Right atrium auricular region (tissue), 2 donors: ENCODE measurements at regions not wholly inside any gene's neighbourhood (a gene's known extent, or its start where the extent isn't known, plus 50 kb on each side); places are given as distances from the start of the nearest gene placed in this dataset.

Experiments
- DNase-seq: peaks from one replicate; pipeline ENCODE4 v3.0.0-alpha.2; 2019; ENCODE audit warnings: low spot score
- H3K27ac ChIP-seq, 2 donors: fragments of 200-600 bp; sonication (generic); 1 replicate in 1 of 2; 2 replicates in 1 of 2; pipeline ENCODE4 v1.5.1; 2016 to 2019
- H3K27me3 ChIP-seq, 2 donors: fragments of 200-600 bp; sonication (generic); one replicate each; pipeline versions ENCODE4 v1.5.1 to v1.6.0; 2017 to 2019
- H3K36me3 ChIP-seq: fragments of 200-600 bp; sonication (generic); one replicate; pipeline ENCODE4 v1.5.1; 2016
- H3K4me1 ChIP-seq, 2 donors: fragments of 200-600 bp; sonication (generic); one replicate each; pipeline versions ENCODE4 v1.5.1 to v1.6.0; 2017 to 2019
- H3K4me3 ChIP-seq, 2 donors: fragments of 200-600 bp; sonication (generic); 1 replicate in 1 of 2; 2 replicates in 1 of 2; pipeline ENCODE4 v1.5.1; 2017 to 2019; ENCODE audit warnings: mild to moderate bottlenecking in 1 of 2, moderate library complexity in 1 of 2
- H3K9me3 ChIP-seq, 2 donors: fragments of 200-600 bp; sonication (generic); one replicate each; pipeline ENCODE4 v1.5.1; 2019
- TF ChIP-seq, protein P1 (sequence below), 2 donors: fragments of 200-600 bp; sonication (generic); IDR thresholded peaks; one replicate each; pipeline ENCODE4 v1.5.1; 2019; ENCODE audit warnings: antibody characterized with exemption in 2 of 2

GRCh38 chr4:23298371-23298770 lies 591.5 kb downstream of the PPARGC1A start:
- DNase-seq = no peak
- H3K4me1 ChIP-seq = no peaks in the 10 kb centered on the region
- H3K27me3 ChIP-seq = no peaks in the 10 kb centered on the region
- TF ChIP-seq, protein P1, sequence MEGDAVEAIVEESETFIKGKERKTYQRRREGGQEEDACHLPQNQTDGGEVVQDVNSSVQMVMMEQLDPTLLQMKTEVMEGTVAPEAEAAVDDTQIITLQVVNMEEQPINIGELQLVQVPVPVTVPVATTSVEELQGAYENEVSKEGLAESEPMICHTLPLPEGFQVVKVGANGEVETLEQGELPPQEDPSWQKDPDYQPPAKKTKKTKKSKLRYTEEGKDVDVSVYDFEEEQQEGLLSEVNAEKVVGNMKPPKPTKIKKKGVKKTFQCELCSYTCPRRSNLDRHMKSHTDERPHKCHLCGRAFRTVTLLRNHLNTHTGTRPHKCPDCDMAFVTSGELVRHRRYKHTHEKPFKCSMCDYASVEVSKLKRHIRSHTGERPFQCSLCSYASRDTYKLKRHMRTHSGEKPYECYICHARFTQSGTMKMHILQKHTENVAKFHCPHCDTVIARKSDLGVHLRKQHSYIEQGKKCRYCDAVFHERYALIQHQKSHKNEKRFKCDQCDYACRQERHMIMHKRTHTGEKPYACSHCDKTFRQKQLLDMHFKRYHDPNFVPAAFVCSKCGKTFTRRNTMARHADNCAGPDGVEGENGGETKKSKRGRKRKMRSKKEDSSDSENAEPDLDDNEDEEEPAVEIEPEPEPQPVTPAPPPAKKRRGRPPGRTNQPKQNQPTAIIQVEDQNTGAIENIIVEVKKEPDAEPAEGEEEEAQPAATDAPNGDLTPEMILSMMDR (IDR thresholded peaks at IDR 0.05) = no peak
- no peak overlapping the region for H3K27ac ChIP-seq
- no peaks in the 10 kb centered on the region for H3K36me3 ChIP-seq
- no peak overlapping the region for H3K4me3 ChIP-seq
- no peaks in the 10 kb centered on the region for H3K9me3 ChIP-seq

DNA sequence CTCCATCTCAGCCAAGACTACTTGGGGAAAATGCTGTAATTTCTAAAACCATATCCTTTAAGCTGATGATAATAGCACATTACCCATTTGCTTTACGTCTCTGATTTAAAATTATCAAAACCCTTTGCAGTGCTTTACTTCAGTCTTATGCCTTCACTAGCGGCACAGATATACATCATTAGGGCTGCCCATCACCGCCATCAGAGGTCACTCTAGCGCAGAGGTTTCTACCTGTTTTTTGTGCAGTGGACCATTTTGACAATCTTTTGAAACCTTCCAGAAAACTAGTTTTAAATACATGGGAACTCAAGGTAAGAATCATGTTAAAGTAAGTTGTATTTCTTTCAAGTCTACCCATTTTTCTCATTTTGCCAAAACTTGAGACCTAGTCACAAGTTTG lies 592.5 kb downstream of the PPARGC1A start:
- H3K9me3 ChIP-seq = no peaks in the 10 kb centered on the region
- TF ChIP-seq, protein P1 (IDR thresholded peaks at IDR 0.05) = no peak
- H3K36me3 ChIP-seq = no peaks in the 10 kb centered on the region
- no peak for DNase-seq
- no peaks in the 10 kb centered on the region for H3K27me3 ChIP-seq
- no peak overlapping the region for H3K4me3 ChIP-seq
- H3K4me1 ChIP-seq = no peaks in the 10 kb centered on the region
- no peak overlapping the region for H3K27ac ChIP-seq

DNA sequence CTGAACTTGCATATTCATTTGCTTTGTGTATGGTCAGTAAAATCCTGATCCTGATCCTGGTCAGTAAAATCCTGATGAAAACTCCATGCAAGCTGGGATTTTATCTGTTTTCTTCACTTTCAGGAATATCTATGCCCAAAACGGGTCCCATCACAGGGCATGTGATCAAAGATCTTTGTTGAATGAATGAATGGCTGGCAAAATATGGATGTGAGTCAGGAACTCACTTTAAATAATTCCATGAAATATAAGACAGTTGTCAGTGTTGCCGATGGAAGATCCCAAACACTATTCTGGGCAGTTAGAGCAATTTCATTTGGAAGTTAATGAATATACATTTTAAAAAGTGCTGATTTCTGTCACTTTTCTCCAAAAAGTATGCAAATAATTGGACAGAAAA lies 598.4 kb downstream of the GBA3 start:
- Histone ChIP-seq H3K4me1 (no peaks in the 10 kb centered on the region), H3K27me3 (no peaks in the 10 kb centered on the region), H3K36me3 (no peaks in the 10 kb centered on the region), H3K27ac (no peak overlapping the region), H3K9me3 (no peaks in the 10 kb centered on the region), H3K4me3 (no peak overlapping the region)
- no peak for DNase-seq
- TF ChIP-seq, protein P1 (IDR thresholded peaks at IDR 0.05) = no peak

- H3K27ac ChIP-seq = no peak overlapping the region
- TF ChIP-seq, protein P1 (IDR thresholded peaks at IDR 0.05) = no peak
- DNase-seq = no peak
- no peaks in the 10 kb centered on the region for H3K4me1 ChIP-seq
- H3K36me3 ChIP-seq = no peaks in the 10 kb centered on the region
- no peaks in the 10 kb centered on the region for H3K9me3 ChIP-seq
- no peak overlapping the region for H3K4me3 ChIP-seq
- no peaks in the 10 kb centered on the region for H3K27me3 ChIP-seq
Observed at GRCh38 chr4:23290656-23291055, 597.9 kb downstream of the GBA3 start.

DNA sequence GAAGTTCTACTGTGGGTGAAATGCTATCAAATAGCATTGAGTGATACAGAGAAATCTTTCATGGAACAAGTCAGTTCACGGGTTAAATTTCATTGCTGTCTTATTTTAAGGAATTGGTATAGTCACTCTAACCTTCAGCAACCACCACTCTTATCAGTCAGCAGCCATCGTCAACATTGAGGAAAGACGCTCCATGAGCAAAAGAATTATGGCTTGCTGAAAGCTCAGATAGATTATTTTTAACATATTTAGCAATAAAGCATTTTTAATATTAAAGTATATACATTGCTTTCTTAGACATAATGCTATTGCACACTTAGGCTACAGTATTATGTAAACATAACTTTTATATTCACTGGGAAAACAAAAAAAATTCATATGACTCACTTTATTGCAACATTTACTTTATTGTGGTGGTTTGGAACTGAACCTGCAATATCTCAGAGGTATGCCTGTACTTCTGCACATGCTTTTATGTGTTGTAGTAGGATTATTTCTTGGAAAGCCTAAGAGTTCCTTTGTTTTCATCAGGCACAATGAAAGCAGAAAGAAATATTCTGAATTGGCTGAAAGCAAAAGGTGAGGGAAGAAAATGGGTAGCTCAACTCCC lies 586.7 kb downstream of the GBA3 start:
- DNase-seq = no peak
- no peak overlapping the region for H3K4me3 ChIP-seq
- no peaks in the 10 kb centered on the region for H3K36me3 ChIP-seq
- no peaks in the 10 kb centered on the region for H3K27me3 ChIP-seq
- TF ChIP-seq, protein P1 (IDR thresholded peaks at IDR 0.05) = no peak
- H3K9me3 ChIP-seq = no peaks in the 10 kb centered on the region
- H3K27ac ChIP-seq = no peak overlapping the region
- no peaks in the 10 kb centered on the region for H3K4me1 ChIP-seq

GRCh38 chr4:23278845-23279244 lies 586.1 kb downstream of the GBA3 start:
- DNase-seq = no peak
- Histone ChIP-seq H3K9me3 (no peaks in the 10 kb centered on the region), H3K36me3 (no peaks in the 10 kb centered on the region), H3K27ac (no peak overlapping the region), H3K27me3 (no peaks in the 10 kb centered on the region), H3K4me1 (no peaks in the 10 kb centered on the region), H3K4me3 (no peak overlapping the region)
- TF ChIP-seq, protein P1 (IDR thresholded peaks at IDR 0.05) = no peak
